Activated CD8-positive, alpha-beta T cell treated with anti-CD3 and anti-CD28 coated beads for 36 hours (primary cell): ENCODE measurements at regions not wholly inside any gene's neighbourhood (a gene's known extent, or its start where the extent isn't known, plus 50 kb on each side); places are given as distances from the start of the nearest gene placed in this dataset.

Experiments
- ATAC-seq: fragments of 200-7000 bp; cut with Tn5 transposase; one replicate; pipeline ENCODE4 v1.10.0; 2021; ENCODE audit warnings: mild to moderate bottlenecking, moderate library complexity
- CTCF ChIA-PET: fragments of 350-600 bp; sonication (Branson Sonifier 250); formaldehyde crosslinking; loops from one replicate; lab custom pipeline; 2021; ENCODE audit warnings: antibody characterized with exemption; lab: Charles Lee
- POLR2A ChIA-PET: fragments of 350-600 bp; sonication (Branson Sonifier 250); formaldehyde crosslinking; loops from one replicate; lab custom pipeline; 2021; ENCODE audit warnings: antibody characterized with exemption; lab: Charles Lee
- DNase-seq: peaks from one replicate; pipeline ENCODE4 v3.0.0-alpha.2; 2020
- H3K27ac Mint-ChIP-seq: one replicate; pipeline ENCODE4 v1.8.0; 2021; ENCODE audit warnings: mild to moderate bottlenecking, mixed read lengths
- H3K27me3 Mint-ChIP-seq: one replicate; pipeline ENCODE4 v1.8.0; 2021; ENCODE audit warnings: mixed read lengths
- H3K36me3 Mint-ChIP-seq: one replicate; pipeline ENCODE4 v1.8.0; 2021; ENCODE audit warnings: low read depth, mixed read lengths
- H3K4me1 Mint-ChIP-seq: one replicate; pipeline ENCODE4 v1.8.0; 2021; ENCODE audit warnings: low read depth, mixed read lengths
- H3K4me3 Mint-ChIP-seq: one replicate; pipeline ENCODE4 v1.8.0; 2021; ENCODE audit warnings: mild to moderate bottlenecking, moderate library complexity, mixed read lengths
- H3K9me3 Mint-ChIP-seq: one replicate; pipeline ENCODE4 v1.8.0; 2021; ENCODE audit warnings: mixed read lengths
- intact Hi-C: fragments of 100-400 bp; cut with micrococcal nuclease; formaldehyde crosslinking; loops from one replicate; pipeline ENCODE4 v1.10.0; 2022
- TF ChIP-seq, protein P1 (sequence below): fragments of 200-600 bp; IDR thresholded peaks from one replicate; pipeline ENCODE4 v1.8.0; 2022; ENCODE audit warnings: antibody characterized with exemption, mild to moderate bottlenecking

DNA sequence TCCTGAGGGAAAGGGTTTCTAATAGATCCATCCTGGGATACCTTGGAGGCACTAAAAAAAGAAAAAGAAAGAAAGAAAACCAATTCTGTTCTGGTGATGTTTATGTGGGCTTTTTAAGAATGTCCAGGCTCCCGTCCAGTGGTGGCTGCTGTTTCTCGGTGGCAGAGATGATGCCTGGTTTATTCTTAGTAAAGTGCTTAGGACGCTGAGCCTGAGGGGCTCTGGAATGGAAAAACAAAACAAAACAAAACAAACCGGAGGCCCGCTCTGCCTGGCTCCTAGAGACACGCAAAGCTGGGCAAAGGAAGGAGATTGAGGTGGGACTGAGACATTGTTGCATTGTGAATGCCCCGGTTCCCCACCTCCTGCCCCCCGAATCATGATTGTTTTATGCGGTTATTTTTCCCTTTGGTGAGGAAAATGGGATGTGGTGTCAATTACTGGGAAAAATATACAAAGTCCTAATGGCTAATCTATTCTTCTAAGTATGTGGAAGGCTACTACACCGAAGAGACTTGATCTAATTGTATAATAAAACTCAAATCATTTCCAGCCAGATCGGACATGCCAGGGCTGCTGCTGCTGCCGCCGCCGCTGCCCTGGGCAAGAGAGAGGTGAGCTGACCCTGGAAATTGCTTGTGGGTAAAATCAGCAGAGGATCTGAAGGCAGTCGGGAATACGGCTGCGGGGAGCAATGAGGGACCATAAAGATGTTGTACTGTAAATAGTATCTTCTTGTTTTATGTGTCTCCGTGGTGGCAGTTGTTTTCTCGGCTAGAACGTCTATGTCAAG, 644.9 kb downstream of the CCDC171 start:
- ATAC-seq (no peak), DNase-seq (no peak)
- ChIA-PET POLR2A (no interaction called here), CTCF (no interaction called here)
- no peaks in the 10 kb centered on the region for H3K4me1 Mint-ChIP-seq
- H3K4me3 Mint-ChIP-seq = no peak overlapping the region
- no peaks in the 10 kb centered on the region for H3K36me3 Mint-ChIP-seq
- H3K9me3 Mint-ChIP-seq = no peaks in the 10 kb centered on the region
- intact Hi-C loops = no loop called here
- H3K27me3 Mint-ChIP-seq = no peaks in the 10 kb centered on the region
- H3K27ac Mint-ChIP-seq = no peak overlapping the region
- TF ChIP-seq, protein P1, sequence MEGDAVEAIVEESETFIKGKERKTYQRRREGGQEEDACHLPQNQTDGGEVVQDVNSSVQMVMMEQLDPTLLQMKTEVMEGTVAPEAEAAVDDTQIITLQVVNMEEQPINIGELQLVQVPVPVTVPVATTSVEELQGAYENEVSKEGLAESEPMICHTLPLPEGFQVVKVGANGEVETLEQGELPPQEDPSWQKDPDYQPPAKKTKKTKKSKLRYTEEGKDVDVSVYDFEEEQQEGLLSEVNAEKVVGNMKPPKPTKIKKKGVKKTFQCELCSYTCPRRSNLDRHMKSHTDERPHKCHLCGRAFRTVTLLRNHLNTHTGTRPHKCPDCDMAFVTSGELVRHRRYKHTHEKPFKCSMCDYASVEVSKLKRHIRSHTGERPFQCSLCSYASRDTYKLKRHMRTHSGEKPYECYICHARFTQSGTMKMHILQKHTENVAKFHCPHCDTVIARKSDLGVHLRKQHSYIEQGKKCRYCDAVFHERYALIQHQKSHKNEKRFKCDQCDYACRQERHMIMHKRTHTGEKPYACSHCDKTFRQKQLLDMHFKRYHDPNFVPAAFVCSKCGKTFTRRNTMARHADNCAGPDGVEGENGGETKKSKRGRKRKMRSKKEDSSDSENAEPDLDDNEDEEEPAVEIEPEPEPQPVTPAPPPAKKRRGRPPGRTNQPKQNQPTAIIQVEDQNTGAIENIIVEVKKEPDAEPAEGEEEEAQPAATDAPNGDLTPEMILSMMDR = no peak

DNA sequence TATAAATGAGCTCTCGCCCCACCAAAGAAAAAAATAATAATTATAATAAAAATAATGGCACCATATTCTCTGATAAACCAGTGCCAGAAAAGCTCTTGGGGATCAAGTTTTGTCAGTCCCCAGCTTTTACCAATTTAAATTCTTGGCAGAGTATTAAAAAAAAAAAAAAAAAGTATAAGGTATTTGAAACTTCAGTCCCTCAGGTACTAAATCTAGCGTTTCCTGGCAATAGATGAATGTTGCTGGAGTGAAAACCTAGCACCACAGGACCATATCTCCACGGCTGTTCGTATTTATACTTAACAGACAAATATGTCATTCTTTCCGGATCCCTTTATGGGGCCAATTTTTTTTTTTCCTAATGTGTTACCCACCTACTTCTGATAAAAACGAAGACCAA, 646.2 kb downstream of the CCDC171 start:
- Mint-ChIP-seq H3K27me3 (no peaks in the 10 kb centered on the region), H3K9me3 (no peaks in the 10 kb centered on the region), H3K36me3 (no peaks in the 10 kb centered on the region), H3K4me1 (no peaks in the 10 kb centered on the region), H3K4me3 (no peak overlapping the region), H3K27ac (no peak overlapping the region)
- ChIA-PET CTCF (no interaction called here), POLR2A (no interaction called here)
- DNase-seq (no peak), ATAC-seq (no peak)
- intact Hi-C loops = no loop called here
- TF ChIP-seq, protein P1 = no peak

DNA sequence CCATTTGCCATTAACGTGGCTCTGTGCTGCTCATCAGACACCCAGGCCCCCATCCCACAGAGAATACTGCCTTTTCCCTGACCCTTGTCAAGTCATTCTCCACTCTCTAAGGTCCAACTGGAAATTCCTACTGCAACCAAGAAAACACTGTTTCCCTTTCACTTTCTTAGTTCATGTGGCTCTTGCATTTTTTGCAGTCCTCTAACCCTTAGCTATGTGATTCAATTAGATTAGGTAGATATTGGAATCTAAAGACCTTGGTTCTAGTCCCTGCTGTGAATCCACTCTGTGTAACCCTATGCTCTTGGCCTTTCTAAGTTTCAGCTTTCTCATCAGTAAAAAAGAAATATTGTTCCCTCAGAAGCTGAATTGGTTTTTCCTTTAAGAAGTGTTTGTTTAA, 649.4 kb downstream of the CCDC171 start:
- CTCF ChIA-PET = no interaction called here
- H3K36me3 Mint-ChIP-seq = no peaks in the 10 kb centered on the region
- peaks cover 2% of the 10 kb centered on the region for H3K4me1 Mint-ChIP-seq
- H3K4me3 Mint-ChIP-seq = no peak overlapping the region
- H3K27me3 Mint-ChIP-seq = no peaks in the 10 kb centered on the region
- TF ChIP-seq, protein P1 = no peak
- DNase-seq = no peak
- no peak for ATAC-seq
- no peaks in the 10 kb centered on the region for H3K9me3 Mint-ChIP-seq
- no peak overlapping the region for H3K27ac Mint-ChIP-seq
- intact Hi-C loops = no loop called here
- POLR2A ChIA-PET = no interaction called here

DNA sequence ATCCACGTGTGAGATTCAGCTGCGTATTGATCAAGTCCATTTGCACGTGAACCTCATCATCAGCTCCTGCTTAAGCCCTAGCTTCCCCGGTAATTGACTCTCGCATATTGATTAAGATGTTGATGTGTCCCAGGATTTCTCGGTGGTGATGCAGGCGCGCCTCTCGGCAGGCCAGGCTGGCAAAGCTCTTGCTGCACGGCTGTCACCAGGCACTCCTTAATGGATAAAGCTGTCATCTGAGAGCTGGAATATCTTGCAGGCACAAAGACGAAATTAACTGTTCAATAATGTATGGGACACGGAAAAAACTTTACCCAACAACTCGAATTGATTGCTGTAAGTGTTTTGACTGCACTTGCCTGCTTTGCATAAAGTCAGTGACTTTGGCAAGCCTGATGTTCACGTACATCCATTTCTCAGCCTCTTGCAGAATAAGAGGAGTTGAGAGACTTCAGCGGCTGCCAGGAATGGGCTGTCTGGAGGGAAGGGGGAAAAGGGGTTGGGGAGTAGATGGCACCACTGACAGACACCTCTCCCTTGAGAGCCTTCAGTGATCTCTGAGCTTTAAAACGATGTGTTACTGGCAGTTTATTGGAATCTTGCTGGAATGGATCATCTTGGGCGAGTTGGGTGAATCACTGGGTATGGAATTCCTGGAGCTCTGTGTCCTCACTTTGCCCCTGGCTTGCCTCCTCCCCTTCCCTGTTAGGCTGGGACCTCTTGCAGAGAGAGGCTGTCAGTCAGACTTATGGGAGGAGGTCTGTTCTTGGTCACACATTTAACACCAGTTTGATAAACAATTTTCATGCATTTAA, 650.3 kb downstream of the CCDC171 start:
- no peak overlapping the region for H3K27ac Mint-ChIP-seq
- H3K4me3 Mint-ChIP-seq = no peak overlapping the region
- H3K36me3 Mint-ChIP-seq = no peaks in the 10 kb centered on the region
- H3K9me3 Mint-ChIP-seq = no peaks in the 10 kb centered on the region
- DNase-seq (no peak), ATAC-seq (no peak)
- TF ChIP-seq, protein P1 = no peak
- intact Hi-C loops = no loop called here
- H3K27me3 Mint-ChIP-seq = no peaks in the 10 kb centered on the region
- ChIA-PET CTCF (no interaction called here), POLR2A (no interaction called here)
- peaks cover 2% of the 10 kb centered on the region for H3K4me1 Mint-ChIP-seq
